ENCODE measurements at regions not wholly inside any gene's neighbourhood (a gene's known extent, or its start where the extent isn't known, plus 50 kb on each side); places are given as distances from the start of the nearest gene placed in this dataset.

- no peak for TF ChIP-seq CTCF (conservative IDR thresholded peaks at IDR 0.05; ENCODE audit: low read depth, low read length)
- no peak for TF ChIP-seq POLR2A (IDR thresholded peaks at IDR 0.05; ENCODE audit: low read depth, low read length)
- TF ChIP-seq RAD21 (IDR thresholded peaks at IDR 0.05; ENCODE audit: low read length) = no peak
- TF ChIP-seq ELK1 (IDR thresholded peaks at IDR 0.05; ENCODE audit: borderline replicate concordance, low read depth, low read length) = no peak
- no peak for TF ChIP-seq MAZ (IDR thresholded peaks at IDR 0.05; ENCODE audit: borderline replicate concordance, low read depth, low read length)
- no peak for TF ChIP-seq MAFK (IDR thresholded peaks at IDR 0.05; ENCODE audit: low read depth, low read length)
- no peak for TF ChIP-seq CEBPB (IDR thresholded peaks at IDR 0.05; ENCODE audit: low read depth, low read length)
- TF ChIP-seq USF2 (IDR thresholded peaks at IDR 0.05; ENCODE audit: low read depth, low read length) = no peak
Observed at GRCh38 chr11:69378303-69379141, 84.6 kb downstream of the MYEOV start.

All from IMR-90 (cell line).